ENCODE measurements at regions not wholly inside any gene's neighbourhood (a gene's known extent, or its start where the extent isn't known, plus 50 kb on each side); places are given as distances from the start of the nearest gene placed in this dataset.
A peak's percentile ranks its signal among the peaks of the same experiment; 100 is the strongest.

DNA sequence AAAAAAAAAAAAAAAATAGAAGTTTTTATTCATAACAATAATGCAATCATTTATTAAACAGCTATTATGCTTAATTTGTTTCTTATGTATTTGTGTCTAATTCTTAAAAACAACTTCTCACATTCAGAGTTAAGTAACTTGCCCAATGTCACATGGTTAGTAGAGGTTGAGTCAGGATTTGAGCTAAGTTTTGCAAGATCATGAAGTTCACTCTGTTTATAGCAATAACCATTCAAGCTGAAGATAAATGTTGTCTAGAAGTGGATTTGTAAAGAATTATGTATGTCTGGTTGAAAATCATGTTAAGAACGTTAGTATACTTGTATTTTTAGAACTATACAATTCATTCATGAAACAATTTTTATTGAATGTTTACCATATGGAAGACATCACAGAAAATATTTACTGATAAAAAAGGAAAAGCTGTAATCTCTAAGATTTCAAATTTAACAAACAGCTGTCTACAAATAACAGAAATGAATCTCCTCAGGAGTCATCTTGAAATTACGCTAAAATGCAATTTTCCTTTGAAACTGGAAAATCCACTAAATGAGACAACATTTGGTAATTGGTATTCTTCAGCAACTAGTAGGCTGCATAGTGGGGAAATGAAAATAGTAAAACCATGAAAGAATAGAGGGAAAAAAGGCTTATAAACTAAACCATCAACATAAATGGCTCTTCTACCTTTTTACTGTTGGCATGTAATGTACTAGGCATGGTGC, 70.5 kb upstream of the AHR start:
- TF ChIP-seq, protein P1, sequence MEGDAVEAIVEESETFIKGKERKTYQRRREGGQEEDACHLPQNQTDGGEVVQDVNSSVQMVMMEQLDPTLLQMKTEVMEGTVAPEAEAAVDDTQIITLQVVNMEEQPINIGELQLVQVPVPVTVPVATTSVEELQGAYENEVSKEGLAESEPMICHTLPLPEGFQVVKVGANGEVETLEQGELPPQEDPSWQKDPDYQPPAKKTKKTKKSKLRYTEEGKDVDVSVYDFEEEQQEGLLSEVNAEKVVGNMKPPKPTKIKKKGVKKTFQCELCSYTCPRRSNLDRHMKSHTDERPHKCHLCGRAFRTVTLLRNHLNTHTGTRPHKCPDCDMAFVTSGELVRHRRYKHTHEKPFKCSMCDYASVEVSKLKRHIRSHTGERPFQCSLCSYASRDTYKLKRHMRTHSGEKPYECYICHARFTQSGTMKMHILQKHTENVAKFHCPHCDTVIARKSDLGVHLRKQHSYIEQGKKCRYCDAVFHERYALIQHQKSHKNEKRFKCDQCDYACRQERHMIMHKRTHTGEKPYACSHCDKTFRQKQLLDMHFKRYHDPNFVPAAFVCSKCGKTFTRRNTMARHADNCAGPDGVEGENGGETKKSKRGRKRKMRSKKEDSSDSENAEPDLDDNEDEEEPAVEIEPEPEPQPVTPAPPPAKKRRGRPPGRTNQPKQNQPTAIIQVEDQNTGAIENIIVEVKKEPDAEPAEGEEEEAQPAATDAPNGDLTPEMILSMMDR (IDR thresholded peaks at IDR 0.05; ENCODE audit: low read depth, low read length, missing control alignments), result no peak
- in situ Hi-C loops (cut with HindIII; ENCODE audit: low pct_ligation_motif_present, low sequenced_read_pairs), result no loop called here
- Histone ChIP-seq H3K4me3 (ENCODE audit: low read depth, low read length) (no peak overlapping the region), H3K27ac (no peak overlapping the region), H3K36me3 (replicated peaks) (no peaks in the 10 kb centered on the region), H3K27me3 (replicated peaks) (no peaks in the 10 kb centered on the region)
- DNase-seq, result no peak

DNA sequence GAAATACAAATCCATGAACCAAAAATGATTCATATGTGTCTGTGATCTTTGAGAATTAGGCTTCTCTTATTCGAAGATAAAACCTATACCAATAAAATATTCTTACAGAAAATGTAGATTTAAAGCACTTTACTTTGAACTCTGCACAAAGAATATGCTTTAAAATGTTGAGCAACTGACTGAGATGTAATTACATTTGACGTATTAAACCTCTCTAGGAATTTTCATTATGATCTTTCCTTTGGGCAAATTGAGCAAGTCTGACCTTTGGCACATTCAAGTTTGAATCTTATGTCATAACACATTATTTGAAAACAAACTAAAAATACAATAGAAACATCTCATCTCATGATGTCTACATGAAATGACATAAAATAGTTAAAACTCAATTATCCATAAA, 69.2 kb upstream of the AHR start:
- TF ChIP-seq, protein P1 (IDR thresholded peaks at IDR 0.05; ENCODE audit: low read depth, low read length, missing control alignments), result no peak
- no peak overlapping the region for H3K4me3 ChIP-seq (ENCODE audit: low read depth, low read length)
- in situ Hi-C loops (cut with HindIII; ENCODE audit: low pct_ligation_motif_present, low sequenced_read_pairs), result no loop called here
- DNase-seq, result no peak
- no peaks in the 10 kb centered on the region for H3K36me3 ChIP-seq (replicated peaks)
- no peaks in the 10 kb centered on the region for H3K27me3 ChIP-seq (replicated peaks)
- no peak overlapping the region for H3K27ac ChIP-seq

DNA sequence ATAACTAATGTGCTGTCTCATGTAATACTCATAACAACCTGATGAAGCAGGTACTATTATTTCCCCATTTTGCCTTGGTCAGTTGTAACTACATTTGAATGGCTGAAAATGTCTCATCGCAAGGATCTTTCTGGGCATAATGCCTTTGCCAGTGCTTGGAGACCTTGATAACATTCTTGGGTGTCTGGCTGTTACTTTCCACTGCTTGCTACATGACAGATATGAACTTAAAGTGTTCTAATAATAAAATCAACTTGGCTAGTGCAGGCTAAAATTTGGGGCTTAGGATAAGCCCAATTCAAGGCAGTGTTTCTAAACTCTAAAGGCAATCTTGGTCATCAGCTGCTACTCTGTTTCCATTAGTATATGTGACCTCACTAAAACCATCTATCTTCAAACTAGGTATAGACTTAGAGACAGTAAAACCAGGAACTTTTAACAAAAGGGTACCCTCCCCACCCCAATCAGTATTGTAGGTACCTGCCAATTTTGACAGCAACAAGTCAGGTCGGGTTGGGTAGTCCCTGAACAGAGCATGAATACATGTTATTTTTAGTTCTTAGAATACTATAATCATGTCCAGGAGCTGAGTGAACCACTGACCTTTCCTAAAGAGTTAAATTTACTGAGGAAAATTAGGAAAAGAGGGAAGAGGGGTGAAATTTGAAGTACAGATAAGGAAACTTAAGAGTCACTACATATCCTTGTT, 68.2 kb upstream of the AHR start:
- H3K4me3 ChIP-seq (ENCODE audit: low read depth, low read length), result no peak overlapping the region
- H3K27ac ChIP-seq, result no peak overlapping the region
- TF ChIP-seq, protein P1 (IDR thresholded peaks at IDR 0.05; ENCODE audit: low read depth, low read length, missing control alignments), result no peak
- H3K36me3 ChIP-seq (replicated peaks), result no peaks in the 10 kb centered on the region
- H3K27me3 ChIP-seq (replicated peaks), result no peaks in the 10 kb centered on the region
- DNase-seq, result no peak
- in situ Hi-C loops (cut with HindIII; ENCODE audit: low pct_ligation_motif_present, low sequenced_read_pairs), result no loop called here

DNA sequence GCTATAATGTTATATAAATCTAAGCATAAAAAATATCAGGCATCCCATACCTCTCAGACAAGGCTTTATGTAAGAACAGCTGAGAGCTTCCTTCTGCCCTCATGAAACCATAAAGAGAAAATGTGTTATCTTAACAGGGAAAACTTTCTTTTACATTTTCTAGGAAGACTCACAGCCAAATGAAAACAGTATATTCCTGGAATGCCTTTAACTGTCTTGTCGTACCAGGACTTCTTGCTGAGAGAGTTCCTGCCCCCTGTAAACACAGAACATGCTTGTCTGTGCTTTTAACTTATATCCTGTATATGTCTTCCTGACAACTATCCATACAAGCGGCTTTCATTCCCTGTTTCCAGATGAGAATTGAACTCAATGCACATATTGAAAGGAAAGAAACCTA, 64.8 kb upstream of the AHR start:
- Histone ChIP-seq H3K4me3 (ENCODE audit: low read depth, low read length) (no peak overlapping the region), H3K36me3 (replicated peaks) (no peaks in the 10 kb centered on the region), H3K27me3 (replicated peaks) (no peaks in the 10 kb centered on the region), H3K27ac (peak overlapping the region; percentile 85)
- in situ Hi-C loops (cut with HindIII; ENCODE audit: low pct_ligation_motif_present, low sequenced_read_pairs), result no loop called here
- DNase-seq, result no peak
- TF ChIP-seq, protein P1 (IDR thresholded peaks at IDR 0.05; ENCODE audit: low read depth, low read length, missing control alignments), result no peak

DNA sequence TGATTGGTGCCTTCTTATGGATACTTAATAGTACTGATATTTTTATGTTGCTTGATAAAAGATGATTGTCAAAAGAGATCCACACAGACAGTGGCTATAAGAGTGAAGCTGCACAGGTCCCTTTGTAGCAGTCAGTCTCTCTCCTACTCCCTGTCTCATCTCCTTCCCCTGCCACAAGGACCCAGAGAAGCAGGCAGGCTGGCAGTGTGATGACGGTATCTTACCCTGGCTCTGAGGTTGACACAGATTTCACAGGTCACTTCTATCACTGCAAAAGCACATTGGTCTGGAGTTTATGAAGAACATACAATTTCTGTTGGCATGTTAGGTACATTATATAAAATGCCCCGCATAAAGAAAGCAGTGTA, 64.4 kb upstream of the AHR start:
- Histone ChIP-seq H3K27ac (peak overlapping the region; percentile 85), H3K4me3 (ENCODE audit: low read depth, low read length) (no peak overlapping the region), H3K36me3 (replicated peaks) (no peaks in the 10 kb centered on the region), H3K27me3 (replicated peaks) (no peaks in the 10 kb centered on the region)
- TF ChIP-seq, protein P1 (IDR thresholded peaks at IDR 0.05; ENCODE audit: low read depth, low read length, missing control alignments), result no peak
- DNase-seq, result peak; percentile 24
- in situ Hi-C loops (cut with HindIII; ENCODE audit: low pct_ligation_motif_present, low sequenced_read_pairs), result no loop called here

All from brain microvascular endothelial cell (primary cell).